ENCODE measurements at regions not wholly inside any gene's neighbourhood (a gene's known extent, or its start where the extent isn't known, plus 50 kb on each side); places are given as distances from the start of the nearest gene placed in this dataset.
"Not testable (repeated sequence)": the region's sequence is repeated elsewhere in the genome, so short reads cannot be mapped to it uniquely, and the experiment has no call there.

- WGBS, 2 donors, result 84 to 88% methylated on average over 6 to 7 of the region's 7 CpGs
- Histone ChIP-seq H3K27me3 (no peaks in the 10 kb centered on the region), H3K4me3 (no peak overlapping the region), H3K9me3 (no peaks in the 10 kb centered on the region), H3K4me1 (no peaks in the 10 kb centered on the region), H3K36me3 (ENCODE audit: low read depth, missing control alignments) (no peaks in the 10 kb centered on the region), H3K27ac (no peak overlapping the region)
- TF ChIP-seq, protein P1, sequence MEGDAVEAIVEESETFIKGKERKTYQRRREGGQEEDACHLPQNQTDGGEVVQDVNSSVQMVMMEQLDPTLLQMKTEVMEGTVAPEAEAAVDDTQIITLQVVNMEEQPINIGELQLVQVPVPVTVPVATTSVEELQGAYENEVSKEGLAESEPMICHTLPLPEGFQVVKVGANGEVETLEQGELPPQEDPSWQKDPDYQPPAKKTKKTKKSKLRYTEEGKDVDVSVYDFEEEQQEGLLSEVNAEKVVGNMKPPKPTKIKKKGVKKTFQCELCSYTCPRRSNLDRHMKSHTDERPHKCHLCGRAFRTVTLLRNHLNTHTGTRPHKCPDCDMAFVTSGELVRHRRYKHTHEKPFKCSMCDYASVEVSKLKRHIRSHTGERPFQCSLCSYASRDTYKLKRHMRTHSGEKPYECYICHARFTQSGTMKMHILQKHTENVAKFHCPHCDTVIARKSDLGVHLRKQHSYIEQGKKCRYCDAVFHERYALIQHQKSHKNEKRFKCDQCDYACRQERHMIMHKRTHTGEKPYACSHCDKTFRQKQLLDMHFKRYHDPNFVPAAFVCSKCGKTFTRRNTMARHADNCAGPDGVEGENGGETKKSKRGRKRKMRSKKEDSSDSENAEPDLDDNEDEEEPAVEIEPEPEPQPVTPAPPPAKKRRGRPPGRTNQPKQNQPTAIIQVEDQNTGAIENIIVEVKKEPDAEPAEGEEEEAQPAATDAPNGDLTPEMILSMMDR (IDR thresholded peaks at IDR 0.05), result no peak
- TF ChIP-seq POLR2A (IDR thresholded peaks at IDR 0.05), result no peak
- intact Hi-C loops (cut with DNase I; ENCODE audit: low total_unique reads), result no loop called here
- no peak for DNase-seq
Measured at GRCh38 chr2:4976407-4976806, 715.8 kb upstream of the SOX11 start.

- Histone ChIP-seq H3K4me1 (no peaks in the 10 kb centered on the region), H3K27me3 (no peaks in the 10 kb centered on the region), H3K36me3 (ENCODE audit: low read depth, missing control alignments) (no peaks in the 10 kb centered on the region), H3K4me3 (no peak overlapping the region), H3K27ac (no peak overlapping the region), H3K9me3 (no peaks in the 10 kb centered on the region)
- 74% methylated on average over 11 of the region's 11 CpGs for WGBS, 2 donors
- no peak for DNase-seq
- intact Hi-C loops (cut with DNase I; ENCODE audit: low total_unique reads), result no loop called here
- no peak for TF ChIP-seq POLR2A (IDR thresholded peaks at IDR 0.05)
- TF ChIP-seq, protein P1 (IDR thresholded peaks at IDR 0.05), result no peak
Measured at GRCh38 chr2:4979111-4979510, 713.1 kb upstream of the SOX11 start.

DNA sequence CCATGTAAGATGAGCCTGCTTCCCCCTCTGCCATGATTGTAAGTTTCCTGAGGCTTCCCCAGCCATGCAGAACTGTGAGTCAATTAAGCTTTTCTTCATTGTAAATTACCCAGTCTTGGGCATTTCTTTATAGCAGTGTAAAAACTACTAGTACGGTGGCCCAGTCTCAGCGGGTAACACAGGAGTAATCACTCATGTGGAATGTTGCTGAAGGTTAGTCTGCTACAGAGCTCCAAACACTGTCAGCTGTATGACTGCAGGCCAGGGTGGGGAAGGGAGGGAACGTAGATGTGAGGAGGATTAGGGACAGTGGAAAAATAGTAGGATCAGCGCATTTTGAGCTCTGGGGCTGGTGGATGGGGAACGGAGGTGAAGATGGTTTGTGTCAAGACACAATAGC, 711.2 kb upstream of the SOX11 start:
- TF ChIP-seq, protein P1 (IDR thresholded peaks at IDR 0.05), result no peak
- TF ChIP-seq POLR2A (IDR thresholded peaks at IDR 0.05), result no peak
- no peak overlapping the region for H3K4me3 ChIP-seq
- H3K4me1 ChIP-seq, result no peaks in the 10 kb centered on the region
- H3K36me3 ChIP-seq (ENCODE audit: low read depth, missing control alignments), result no peaks in the 10 kb centered on the region
- intact Hi-C loops (cut with DNase I; ENCODE audit: low total_unique reads), result no loop called here
- WGBS, 2 donors, result 80 to 84% methylated on average over 5 of the region's 5 CpGs
- no peaks in the 10 kb centered on the region for H3K9me3 ChIP-seq
- no peaks in the 10 kb centered on the region for H3K27me3 ChIP-seq
- H3K27ac ChIP-seq, result no peak overlapping the region
- DNase-seq, result no peak

DNA sequence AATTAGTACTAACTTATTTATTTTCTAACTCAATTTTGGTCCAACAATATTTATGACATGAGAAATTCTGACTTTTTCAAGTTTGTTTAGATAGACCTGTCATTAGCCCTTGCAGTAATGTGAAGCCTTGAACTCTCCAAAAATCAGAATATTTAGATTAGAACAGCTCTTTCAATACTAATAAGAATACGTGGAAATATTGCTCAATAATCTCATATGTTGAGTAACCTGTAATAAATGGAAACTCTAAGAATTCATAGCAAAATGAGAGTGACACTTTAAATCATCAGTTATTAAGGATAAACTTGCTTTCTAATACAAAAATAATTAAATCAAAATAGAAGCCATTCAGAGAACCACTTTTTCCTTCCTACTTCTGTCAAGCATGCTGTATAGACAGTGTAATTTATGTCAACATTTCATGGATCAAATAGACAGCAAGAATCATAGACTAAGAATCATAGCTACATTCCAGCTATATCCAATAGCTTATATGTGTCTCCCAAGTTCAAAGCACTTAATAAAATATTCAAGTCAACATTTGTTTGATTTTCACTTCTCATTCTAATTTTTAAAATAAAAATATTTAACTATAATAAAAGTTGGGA, 710.3 kb upstream of the SOX11 start:
- no peak for DNase-seq
- H3K9me3 ChIP-seq, result no peaks in the 10 kb centered on the region
- no peaks in the 10 kb centered on the region for H3K4me1 ChIP-seq
- 72 to 74% methylated on average over 1 of the region's 1 CpG for WGBS, 2 donors
- H3K27ac ChIP-seq, result no peak overlapping the region
- intact Hi-C loops (cut with DNase I; ENCODE audit: low total_unique reads), result no loop called here
- H3K36me3 ChIP-seq (ENCODE audit: low read depth, missing control alignments), result no peaks in the 10 kb centered on the region
- no peak overlapping the region for H3K4me3 ChIP-seq
- no peaks in the 10 kb centered on the region for H3K27me3 ChIP-seq
- TF ChIP-seq, protein P1 (IDR thresholded peaks at IDR 0.05), result no peak
- no peak for TF ChIP-seq POLR2A (IDR thresholded peaks at IDR 0.05)

GRCh38 chr2:4988444-4988843, 703.7 kb upstream of the SOX11 start:
- H3K9me3 ChIP-seq; DNase-seq; H3K4me1 ChIP-seq; H3K36me3 ChIP-seq (ENCODE audit: low read depth, missing control alignments); H3K27ac ChIP-seq; H3K4me3 ChIP-seq; H3K27me3 ChIP-seq; intact Hi-C loops (cut with DNase I; ENCODE audit: low total_unique reads): not testable (repeated sequence)
- 63 to 91% methylated on average over 2 to 5 of the region's 5 CpGs for WGBS, 2 donors
